ENCODE measurements at regions not wholly inside any gene's neighbourhood (a gene's known extent, or its start where the extent isn't known, plus 50 kb on each side); places are given as distances from the start of the nearest gene placed in this dataset.

GRCh38 chr12:83710851-83711250 is 1024.1 kb downstream of the TMTC2 start:
- no peak for FAIRE-seq
- peaks cover 12% of the 10 kb centered on the region for H3K9me3 ChIP-seq

GRCh38 chr12:83709899-83710298 is 1023.2 kb downstream of the TMTC2 start:
- no peak for ATAC-seq
- POLR2A ChIA-PET: no interaction called here

More at GRCh38 chr12:83710851-83711250, 1024.1 kb downstream of the TMTC2 start:
- 54% methylated on average over 3 of the region's 3 CpGs for WGBS (ENCODE audit: missing lambda C conversion rate)
- CTCF ChIA-PET: no interaction called here
- no peak overlapping the region for H3K4me2 ChIP-seq
- POLR2A ChIA-PET: no interaction called here
- ATAC-seq (no peak), DNase-seq (ENCODE audit: low read depth in 1 of 2, low spot score in 1 of 2) (no peak)
- no peak overlapping the region for H3K27ac ChIP-seq
- no peaks in the 10 kb centered on the region for H3K4me1 ChIP-seq
- TF ChIP-seq ZFP36 (IDR thresholded peaks at IDR 0.05; ENCODE audit: borderline replicate concordance, partially characterized antibody) (no peak), RAD21 (conservative IDR thresholded peaks at IDR 0.05 in 1 of 2, IDR thresholded peaks at IDR 0.05 in 1 of 2) (no peak), EHMT2 (IDR thresholded peaks at IDR 0.05; ENCODE audit: low read depth) (no peak), KDM1A (IDR thresholded peaks at IDR 0.05; ENCODE audit: low read depth) (no peak), RCOR1 (IDR thresholded peaks at IDR 0.05; ENCODE audit: low read depth, low read length) (no peak)
- no peak overlapping the region for H3K4me3 ChIP-seq

More at GRCh38 chr12:83709899-83710298, 1023.2 kb downstream of the TMTC2 start:
- TF ChIP-seq CHD4 (IDR thresholded peaks at IDR 0.05; ENCODE audit: borderline replicate concordance): no peak
- no peak for TF ChIP-seq ATOH8 (CRISPR knock-in tag; IDR thresholded peaks at IDR 0.05; ENCODE audit: low read depth)
- no peak for TF ChIP-seq REST (IDR thresholded peaks at IDR 0.05)
- no peak for TF ChIP-seq NFE2L2 (conservative IDR thresholded peaks at IDR 0.05; ENCODE audit: low read length)
- no peak for TF ChIP-seq ZSCAN20 (CRISPR knock-in tag; IDR thresholded peaks at IDR 0.05)
- TF ChIP-seq TP53 (CRISPR knock-in tag; IDR thresholded peaks at IDR 0.05): no peak
- TF ChIP-seq ESRRA (IDR thresholded peaks at IDR 0.05; ENCODE audit: borderline replicate concordance, low read length): no peak
- no peak for TF ChIP-seq HMGXB4 (CRISPR knock-in tag; IDR thresholded peaks at IDR 0.05; ENCODE audit: borderline replicate concordance)
- TF ChIP-seq BCL3 (IDR thresholded peaks at IDR 0.05): no peak
- no peak for TF ChIP-seq MAX (IDR thresholded peaks at IDR 0.05)
- TF ChIP-seq MAZ (IDR thresholded peaks at IDR 0.05; ENCODE audit: borderline replicate concordance, low read depth, low read length): no peak
- CTCF ChIA-PET: no interaction called here
- Histone ChIP-seq H3K9me3 (peaks cover 12% of the 10 kb centered on the region), H3K4me3 (no peak overlapping the region), H3K4me1 (no peaks in the 10 kb centered on the region), H3K4me2 (no peak overlapping the region), H3K27ac (no peak overlapping the region)
- DNase-seq (ENCODE audit: low read depth in 1 of 2, low spot score in 1 of 2) (no peak), FAIRE-seq (no peak)

All from A549 (cell line).